Hematopoietic multipotent progenitor cell treated with erythropoietin and hydrocortisone succinate and interleukin-3 and kit ligand, for 6 days (in vitro differentiated cells): ENCODE measurements at regions not wholly inside any gene's neighbourhood (a gene's known extent, or its start where the extent isn't known, plus 50 kb on each side); places are given as distances from the start of the nearest gene placed in this dataset.
A peak's percentile ranks its signal among the peaks of the same experiment; 100 is the strongest.
"Not testable (repeated sequence)": the region's sequence is repeated elsewhere in the genome, so short reads cannot be mapped to it uniquely, and the experiment has no call there.

Experiments used
- DNase-seq: peaks from one replicate; pipeline ENCODE4 v3.0.0-alpha.2; 2015

DNA sequence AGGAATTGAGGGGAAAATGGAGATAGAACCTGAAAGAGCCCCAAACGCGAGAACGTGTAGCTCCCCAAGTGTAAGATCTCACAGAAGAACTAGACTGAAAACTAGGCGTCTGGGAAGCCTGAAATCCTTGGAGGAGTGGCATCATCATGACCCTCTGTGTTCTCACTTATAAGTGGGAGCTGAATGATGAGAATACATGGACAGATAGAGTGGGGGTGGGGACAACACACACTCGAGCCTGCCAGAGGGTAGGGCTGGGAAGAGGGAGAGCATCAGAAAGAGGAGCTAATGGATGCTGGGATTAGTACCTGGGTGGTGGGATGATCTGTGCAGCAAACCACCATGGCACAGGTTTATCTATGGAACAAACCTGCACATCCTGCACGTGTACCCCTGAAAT, 258.7 kb upstream of the NOTCH2NLA start:
- not testable (repeated sequence) for DNase-seq

GRCh38 chr1:146487155-146487554, 258.3 kb upstream of the NOTCH2NLA start:
- DNase-seq, result not testable (repeated sequence)

DNA sequence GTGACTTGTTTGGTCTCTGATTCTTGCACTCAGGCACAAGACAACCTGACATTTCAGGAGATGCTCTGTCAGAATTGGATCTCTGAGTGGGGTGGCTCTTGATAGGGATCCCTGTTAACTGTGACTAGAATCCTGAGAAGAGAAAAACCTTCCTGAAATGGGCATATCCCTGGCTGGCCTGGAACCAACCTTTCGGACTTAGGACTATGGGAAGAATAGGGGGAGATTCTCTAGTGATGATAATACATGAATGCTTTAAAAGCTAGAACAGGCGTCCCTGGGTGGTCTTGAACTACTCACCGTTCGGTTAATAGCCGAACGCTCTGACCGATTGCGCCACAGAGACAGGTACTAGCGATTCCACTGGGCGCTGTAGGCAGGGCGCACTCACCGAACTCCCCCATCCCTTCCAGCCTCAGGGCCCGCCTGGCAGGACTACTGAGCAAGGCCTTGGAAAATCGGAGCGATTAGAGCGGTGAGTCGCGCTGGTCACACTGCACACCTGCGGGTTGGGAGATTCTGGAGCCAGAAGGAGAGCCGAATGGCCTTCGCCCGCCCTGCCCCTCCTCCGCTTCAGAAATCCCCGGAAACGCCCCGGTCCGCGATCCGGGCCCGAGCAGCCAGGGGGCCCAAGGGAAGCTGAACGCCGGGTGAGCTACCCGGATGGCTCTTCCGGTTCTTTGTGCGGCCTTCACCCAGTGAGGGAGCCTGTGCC, 257.6 kb upstream of the NOTCH2NLA start:
- not testable (repeated sequence) for DNase-seq

DNA sequence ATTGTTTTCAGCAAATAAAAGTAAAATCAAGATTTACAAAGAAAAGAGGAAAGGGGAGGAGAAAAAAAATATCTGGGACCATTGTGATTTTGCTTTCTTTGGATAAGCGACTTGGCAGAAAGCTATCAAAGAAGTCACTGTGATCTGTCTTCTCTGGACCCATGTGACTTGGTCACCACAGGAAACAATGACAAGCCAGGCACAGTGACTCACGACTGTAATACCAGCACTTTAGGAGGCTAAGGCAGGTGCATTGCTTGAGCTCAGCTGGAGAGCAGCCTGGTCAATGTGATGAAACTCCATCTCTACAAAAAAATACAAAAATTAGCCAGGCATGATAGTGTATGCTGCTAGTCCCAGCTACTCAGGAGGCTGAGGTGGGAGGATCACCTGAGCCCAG, 255.4 kb upstream of the NOTCH2NLA start:
- not testable (repeated sequence) for DNase-seq

DNA sequence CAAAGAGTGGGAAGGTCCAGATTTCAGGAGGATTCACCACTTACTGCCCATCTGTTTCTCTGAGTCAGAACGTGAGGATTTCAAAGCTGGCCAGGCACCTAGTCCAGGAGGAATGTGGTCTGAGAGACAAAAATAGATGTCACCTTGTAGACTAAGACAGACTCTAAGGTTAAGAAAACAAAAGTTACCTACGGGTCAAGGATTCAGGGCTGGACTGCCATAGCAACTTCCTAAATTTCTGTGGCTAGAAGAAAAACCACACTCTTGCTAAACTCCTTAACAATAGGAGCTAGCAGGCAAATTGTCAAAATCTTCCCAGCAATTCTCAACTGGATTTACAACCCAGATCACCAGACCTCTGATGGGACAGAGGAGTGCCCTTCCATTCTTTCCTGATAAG, 250.4 kb upstream of the NOTCH2NLA start:
- not testable (repeated sequence) for DNase-seq

DNA sequence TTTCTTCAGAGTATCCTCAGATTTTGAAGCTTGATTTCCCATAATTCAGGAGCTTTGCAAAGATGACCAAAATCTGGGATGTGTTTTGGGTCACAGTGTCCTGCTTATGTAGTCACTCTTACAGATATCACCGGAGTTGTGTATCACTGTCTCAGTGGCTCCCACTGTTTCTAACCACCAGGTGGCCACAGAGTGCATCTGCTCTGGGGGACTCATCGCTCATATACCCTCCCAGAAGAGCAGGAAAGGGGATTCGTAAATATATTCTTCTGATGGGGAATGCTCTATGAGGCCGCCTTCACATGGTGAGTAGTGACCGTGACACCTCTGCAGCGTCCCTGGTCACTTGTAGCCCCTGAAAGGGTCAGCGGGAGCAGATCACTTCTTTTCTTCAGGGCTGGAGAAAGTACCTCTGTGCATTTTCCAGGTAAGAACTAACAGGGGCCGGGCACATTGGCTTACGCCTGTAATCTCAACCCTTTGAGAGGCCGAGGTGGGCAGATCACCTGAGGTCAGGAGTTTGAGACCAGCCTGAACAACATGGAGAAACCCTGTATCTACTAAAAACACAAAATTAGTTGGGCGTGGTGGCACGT, 249.4 kb upstream of the NOTCH2NLA start:
- DNase-seq, result peak; percentile 25

DNA sequence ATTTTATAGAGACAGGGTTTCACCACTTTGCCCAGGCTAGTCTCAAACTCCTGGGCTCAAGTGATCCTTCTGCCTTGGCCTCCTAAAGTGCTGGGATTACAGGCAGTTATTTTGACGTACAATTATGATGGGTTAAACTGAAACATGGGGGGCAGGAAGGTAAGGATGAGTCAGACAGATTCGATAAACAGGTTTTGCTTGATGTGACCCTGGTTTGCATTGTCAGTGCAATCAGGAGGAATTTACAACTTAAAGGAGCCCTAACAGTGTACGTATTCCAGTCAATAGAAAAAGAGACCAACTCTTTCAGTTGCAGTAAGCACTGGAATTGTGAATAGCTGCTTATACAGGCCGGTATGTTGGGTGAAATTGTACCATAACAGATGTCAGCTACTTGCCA, 246.3 kb upstream of the NOTCH2NLA start:
- DNase-seq, result not testable (repeated sequence)

- DNase-seq, result not testable (repeated sequence)
Observed at GRCh38 chr1:146474216-146474615, 245.4 kb upstream of the NOTCH2NLA start.

DNA sequence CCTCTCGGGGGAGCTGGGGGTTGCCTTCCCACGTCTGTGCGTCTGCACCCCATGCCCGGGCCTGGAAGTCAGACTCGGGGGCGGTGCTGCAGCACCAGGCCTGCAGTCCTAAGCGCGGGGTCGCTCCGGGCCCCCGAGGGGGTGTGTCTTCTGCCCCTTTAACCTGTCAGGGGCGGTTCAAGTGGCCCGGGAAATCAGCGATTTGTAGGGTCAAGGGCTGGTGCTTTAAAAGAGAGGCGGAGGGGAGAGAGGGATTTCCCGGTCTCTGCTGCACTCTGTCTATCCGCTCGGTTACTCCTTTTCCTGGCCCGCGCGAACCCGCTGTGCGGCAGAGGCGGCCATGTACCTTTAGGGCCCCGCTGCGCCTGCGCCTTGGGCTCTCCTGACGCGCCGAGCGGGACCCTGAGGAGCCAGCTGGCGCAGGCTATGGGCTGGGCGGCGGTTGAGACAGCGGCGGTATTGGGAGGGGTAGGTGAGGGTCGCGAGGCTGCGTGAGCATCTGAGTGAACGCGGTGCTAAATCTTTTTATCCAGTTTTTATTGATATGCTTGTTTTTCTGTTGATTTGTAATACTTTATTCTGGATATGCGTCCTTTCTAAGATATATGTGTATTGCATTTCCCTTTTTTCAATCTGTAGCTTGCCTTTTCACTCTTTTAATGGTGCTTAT, 243.5 kb upstream of the NOTCH2NLA start:
- DNase-seq, result peak; percentile 63

DNA sequence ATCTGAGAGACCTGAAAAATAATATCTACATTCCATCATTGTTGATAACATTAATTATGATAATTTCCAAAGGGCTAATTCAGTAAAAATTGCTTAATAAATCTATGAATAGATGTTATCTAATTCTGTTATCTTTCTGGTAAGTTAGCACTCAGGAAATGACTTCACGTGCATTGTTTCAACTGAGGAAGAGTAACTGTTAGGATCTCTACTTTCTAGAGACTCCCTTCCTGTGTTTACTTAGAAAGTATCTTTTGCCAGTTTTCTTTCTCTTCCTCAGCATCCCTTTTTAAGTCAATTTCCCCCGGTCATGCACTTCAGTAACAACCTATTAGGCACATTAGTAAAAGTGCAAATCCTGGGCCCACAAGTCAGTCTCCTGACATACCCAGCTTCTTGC, 231.1 kb upstream of the NOTCH2NLA start:
- not testable (repeated sequence) for DNase-seq

GRCh38 chr1:146459308-146459707, 230.5 kb upstream of the NOTCH2NLA start:
- not testable (repeated sequence) for DNase-seq

- not testable (repeated sequence) for DNase-seq
Observed at GRCh38 chr1:146448877-146449246, 220.0 kb upstream of the NOTCH2NLA start.

DNA sequence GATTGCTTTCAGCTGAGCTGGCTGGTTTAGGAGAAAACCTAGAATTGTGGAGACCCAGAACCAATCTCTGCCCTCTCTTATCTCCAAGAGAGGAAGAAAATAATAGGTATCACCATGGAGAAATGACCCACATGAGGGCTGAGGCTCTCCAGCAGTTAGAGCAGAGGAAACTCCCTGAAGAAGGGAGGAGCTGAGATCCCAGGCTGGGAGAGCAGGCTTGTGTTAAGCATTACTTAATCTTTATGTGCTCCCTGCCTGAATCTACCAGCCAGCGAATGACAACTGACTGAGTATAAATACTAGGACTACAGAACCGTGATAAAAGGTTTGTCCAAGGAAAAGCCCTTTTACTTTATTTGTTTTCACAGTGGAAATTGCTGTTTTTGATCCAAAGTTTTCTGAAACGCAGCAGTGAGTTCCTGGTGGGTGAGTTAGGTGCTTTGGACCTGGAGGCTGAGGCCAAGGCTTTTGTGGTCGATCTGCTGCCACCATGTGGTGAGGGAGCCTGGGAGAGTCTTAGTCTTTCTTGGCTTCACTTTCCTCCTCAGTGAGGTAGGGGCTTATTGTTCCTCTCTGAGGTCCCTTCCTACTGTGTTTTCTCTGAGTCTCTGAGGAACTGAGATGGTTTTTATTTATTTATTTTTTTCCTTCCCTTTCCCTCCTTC, 219.5 kb upstream of the NOTCH2NLA start:
- DNase-seq, result not testable (repeated sequence)

DNA sequence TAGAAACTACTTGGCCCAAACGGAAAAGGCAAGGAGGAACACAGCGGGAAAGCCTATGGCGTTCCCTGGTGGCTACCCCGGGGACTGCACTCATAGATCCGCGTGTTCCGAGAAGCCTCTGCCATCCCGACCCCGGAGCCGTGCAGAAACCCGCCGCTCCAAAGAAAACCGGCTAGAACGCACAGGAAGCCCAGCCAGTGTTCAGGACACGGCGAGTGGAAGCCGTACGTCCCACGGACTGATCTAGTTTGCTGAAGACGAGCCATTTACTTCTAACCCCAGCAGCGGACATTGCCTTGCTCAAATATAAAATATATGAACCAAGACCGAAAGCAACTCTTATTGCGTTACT, 215.0 kb upstream of the NOTCH2NLA start:
- peak; percentile 1 for DNase-seq

DNA sequence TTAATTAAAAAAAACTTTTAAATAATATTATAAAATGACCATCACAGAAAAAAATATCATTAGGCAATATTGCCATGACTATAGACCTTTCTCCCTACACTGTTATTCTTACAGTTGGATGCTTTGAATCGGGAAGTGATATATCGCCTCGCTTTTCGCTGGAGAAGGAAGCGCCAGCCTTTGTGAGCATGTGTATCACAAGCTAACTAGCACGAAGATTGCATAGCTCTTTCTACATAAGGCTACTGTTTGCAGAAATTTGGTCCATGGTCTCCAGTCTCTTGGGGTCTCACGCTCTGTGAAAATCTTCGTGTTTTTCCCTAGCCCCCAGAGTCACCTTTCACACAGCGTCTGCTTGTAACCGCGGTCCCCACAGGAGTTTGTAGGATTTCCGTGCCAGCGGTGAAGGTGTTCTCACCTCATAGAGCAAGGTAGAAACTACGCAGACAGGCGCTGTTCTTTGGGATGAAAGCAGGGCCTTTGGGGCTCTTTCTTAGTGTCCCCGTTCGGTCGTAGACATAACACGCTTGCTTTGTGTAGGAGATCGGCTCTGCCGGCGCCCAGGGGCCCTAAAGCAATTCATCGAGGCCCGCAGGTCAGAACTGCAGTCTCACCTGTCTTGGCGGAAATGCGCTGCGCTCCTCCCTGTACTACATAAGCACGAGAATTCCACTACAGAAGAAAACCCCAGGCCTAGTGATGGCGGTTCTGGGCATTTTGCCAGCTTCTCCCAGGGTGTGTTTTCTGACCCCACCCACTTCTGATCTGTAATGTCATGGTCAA, 214.5 kb upstream of the NOTCH2NLA start:
- DNase-seq, result not testable (repeated sequence)

GRCh38 chr1:146438543-146438942, 209.7 kb upstream of the NOTCH2NLA start:
- DNase-seq, result not testable (repeated sequence)

- DNase-seq, result not testable (repeated sequence)
Observed at GRCh38 chr1:146416642-146417041, 187.8 kb upstream of the NOTCH2NLA start.

- DNase-seq, result not testable (repeated sequence)
Observed at GRCh38 chr1:146415017-146415416, 186.2 kb upstream of the NOTCH2NLA start.

DNA sequence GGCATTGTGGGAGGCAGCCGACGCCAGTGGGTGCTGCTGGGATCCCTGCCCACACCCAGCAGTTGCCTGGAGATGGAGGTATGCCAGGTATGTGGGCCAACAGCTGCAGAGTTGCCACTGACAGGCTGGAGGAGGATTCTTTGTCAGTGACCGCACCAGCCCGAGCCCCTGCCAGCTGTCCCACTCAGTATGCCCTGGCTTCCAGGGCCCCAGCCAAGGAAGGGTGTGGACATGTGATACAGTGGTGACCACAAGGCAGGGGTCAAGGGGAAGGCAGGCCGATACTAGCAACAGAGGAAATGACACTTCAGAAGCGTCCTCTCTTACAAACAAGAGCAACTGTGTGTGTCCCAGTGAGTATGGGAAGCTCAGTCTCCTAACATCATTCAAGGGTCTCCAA, 185.1 kb upstream of the NOTCH2NLA start:
- DNase-seq, result peak; percentile 0

GRCh38 chr1:146411923-146412322, 183.1 kb upstream of the NOTCH2NLA start:
- not testable (repeated sequence) for DNase-seq

DNA sequence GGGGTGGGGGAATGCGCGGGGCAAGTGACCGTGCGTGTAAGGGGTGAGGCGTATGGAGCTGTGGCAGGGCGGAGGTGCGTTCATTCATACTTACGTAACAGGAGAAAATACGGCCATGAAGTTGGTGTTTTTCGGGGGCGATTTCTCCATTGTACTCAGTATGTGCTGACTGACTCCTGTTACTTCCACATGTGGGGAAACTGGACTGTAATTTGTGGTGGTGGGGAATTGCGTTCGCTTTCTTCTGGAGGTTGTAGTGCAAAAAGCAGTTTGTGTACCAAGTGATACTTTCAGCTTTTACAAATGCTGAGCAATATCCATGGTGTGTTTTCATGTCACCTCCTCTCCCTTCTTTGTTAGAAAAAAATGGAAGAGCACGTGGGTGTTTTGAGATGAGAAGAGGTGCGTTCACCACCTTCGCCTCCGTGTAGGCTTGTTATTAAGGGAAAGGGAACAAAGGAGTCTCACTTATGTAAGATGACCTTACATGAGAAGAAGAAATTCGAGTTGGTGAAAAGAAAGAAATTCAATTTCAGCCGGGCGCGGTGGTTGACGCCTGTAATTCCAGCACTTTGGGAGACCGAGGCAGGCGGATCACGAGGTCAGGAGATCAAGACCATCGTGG, 181.1 kb upstream of the NOTCH2NLA start:
- DNase-seq, result peak; percentile 72

GRCh38 chr1:146409116-146409801, 180.4 kb upstream of the NOTCH2NLA start:
- peak; percentile 30 for DNase-seq
